ENCODE measurements at regions not wholly inside any gene's neighbourhood (a gene's known extent, or its start where the extent isn't known, plus 50 kb on each side); places are given as distances from the start of the nearest gene placed in this dataset.

- H3K36me3 ChIP-seq: no peaks in the 10 kb centered on the region
- no peak overlapping the region for H3K4me3 ChIP-seq
- WGBS, 4 donors: 80 to 88% (median 86%) methylated on average over 7 of the region's 7 CpGs
- ATAC-seq: no peak
- intact Hi-C loops (cut with DNase I): no loop called here
- no peak overlapping the region for H3K27ac ChIP-seq
- TF ChIP-seq, protein P1, sequence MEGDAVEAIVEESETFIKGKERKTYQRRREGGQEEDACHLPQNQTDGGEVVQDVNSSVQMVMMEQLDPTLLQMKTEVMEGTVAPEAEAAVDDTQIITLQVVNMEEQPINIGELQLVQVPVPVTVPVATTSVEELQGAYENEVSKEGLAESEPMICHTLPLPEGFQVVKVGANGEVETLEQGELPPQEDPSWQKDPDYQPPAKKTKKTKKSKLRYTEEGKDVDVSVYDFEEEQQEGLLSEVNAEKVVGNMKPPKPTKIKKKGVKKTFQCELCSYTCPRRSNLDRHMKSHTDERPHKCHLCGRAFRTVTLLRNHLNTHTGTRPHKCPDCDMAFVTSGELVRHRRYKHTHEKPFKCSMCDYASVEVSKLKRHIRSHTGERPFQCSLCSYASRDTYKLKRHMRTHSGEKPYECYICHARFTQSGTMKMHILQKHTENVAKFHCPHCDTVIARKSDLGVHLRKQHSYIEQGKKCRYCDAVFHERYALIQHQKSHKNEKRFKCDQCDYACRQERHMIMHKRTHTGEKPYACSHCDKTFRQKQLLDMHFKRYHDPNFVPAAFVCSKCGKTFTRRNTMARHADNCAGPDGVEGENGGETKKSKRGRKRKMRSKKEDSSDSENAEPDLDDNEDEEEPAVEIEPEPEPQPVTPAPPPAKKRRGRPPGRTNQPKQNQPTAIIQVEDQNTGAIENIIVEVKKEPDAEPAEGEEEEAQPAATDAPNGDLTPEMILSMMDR (IDR thresholded peaks at IDR 0.05): no peak
- no peak for TF ChIP-seq POLR2A (IDR thresholded peaks at IDR 0.05)
- DNase-seq: no peak
- H3K4me1 ChIP-seq: no peaks in the 10 kb centered on the region
- no peaks in the 10 kb centered on the region for H3K27me3 ChIP-seq
- no peaks in the 10 kb centered on the region for H3K9me3 ChIP-seq
These were observed 776.1 kb downstream of the AACS start for GRCh38 chr12:125841332-125841731.

DNA sequence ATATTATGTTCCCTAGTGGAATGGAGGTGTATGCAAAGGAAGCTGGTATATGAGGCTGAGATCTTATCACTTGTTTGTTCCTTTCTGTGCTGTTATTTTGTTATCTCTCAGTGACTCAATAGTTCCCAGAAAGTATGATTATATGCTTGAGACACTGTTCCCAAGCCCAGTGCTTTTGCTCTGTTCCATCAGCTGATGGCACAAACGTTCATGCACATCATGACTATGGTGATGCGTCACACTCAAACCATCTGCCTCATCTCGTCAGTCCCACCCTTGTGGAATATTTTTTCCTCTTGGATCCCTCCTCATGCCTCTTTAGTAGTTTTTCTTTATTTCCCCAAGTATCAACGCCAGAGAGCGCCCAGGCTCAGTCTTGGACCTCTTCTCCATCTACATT lies 786.9 kb downstream of the AACS start:
- ATAC-seq (no peak), DNase-seq (no peak)
- H3K4me3 ChIP-seq: no peak overlapping the region
- no peaks in the 10 kb centered on the region for H3K36me3 ChIP-seq
- TF ChIP-seq, protein P1 (IDR thresholded peaks at IDR 0.05): no peak
- TF ChIP-seq POLR2A (IDR thresholded peaks at IDR 0.05): no peak
- no peaks in the 10 kb centered on the region for H3K27me3 ChIP-seq
- H3K9me3 ChIP-seq: no peaks in the 10 kb centered on the region
- intact Hi-C loops (cut with DNase I): no loop called here
- H3K4me1 ChIP-seq: no peaks in the 10 kb centered on the region
- WGBS, 4 donors: 72 to 80% (median 76%) methylated on average over 5 of the region's 5 CpGs
- no peak overlapping the region for H3K27ac ChIP-seq

GRCh38 chr12:125852679-125853078 lies 787.4 kb downstream of the AACS start:
- H3K27me3 ChIP-seq: no peaks in the 10 kb centered on the region
- no peak for TF ChIP-seq POLR2A (IDR thresholded peaks at IDR 0.05)
- TF ChIP-seq, protein P1 (IDR thresholded peaks at IDR 0.05): no peak
- intact Hi-C loops (cut with DNase I): no loop called here
- no peaks in the 10 kb centered on the region for H3K36me3 ChIP-seq
- H3K27ac ChIP-seq: no peak overlapping the region
- no peak for DNase-seq
- WGBS, 4 donors: 80 to 91% (median 89%) methylated on average over 2 of the region's 2 CpGs
- H3K4me1 ChIP-seq: no peaks in the 10 kb centered on the region
- H3K9me3 ChIP-seq: no peaks in the 10 kb centered on the region
- H3K4me3 ChIP-seq: no peak overlapping the region
- no peak for ATAC-seq

DNA sequence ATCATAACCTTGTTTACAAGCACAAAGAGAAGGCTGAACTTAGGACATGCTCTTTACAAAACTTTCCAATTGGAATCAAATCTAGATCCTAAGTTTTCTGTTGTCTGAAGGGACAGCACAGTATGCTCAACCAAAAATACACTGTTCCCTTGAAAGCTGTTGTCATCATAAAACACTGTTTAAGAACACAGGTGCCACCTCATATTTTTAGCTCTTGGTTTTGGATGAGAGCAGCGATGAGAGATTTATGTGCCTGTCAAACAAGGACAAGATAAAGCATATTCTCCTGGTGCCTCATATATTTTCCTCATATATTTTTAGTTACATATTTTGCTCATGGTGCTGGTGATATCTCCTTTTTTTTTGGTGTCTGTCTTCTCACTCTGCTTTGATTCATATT lies 788.4 kb downstream of the AACS start:
- 49 to 63% (median 55%) methylated on average over 1 of the region's 1 CpG for WGBS, 4 donors
- no peaks in the 10 kb centered on the region for H3K9me3 ChIP-seq
- no peaks in the 10 kb centered on the region for H3K4me1 ChIP-seq
- H3K36me3 ChIP-seq: no peaks in the 10 kb centered on the region
- TF ChIP-seq, protein P1 (IDR thresholded peaks at IDR 0.05): no peak
- no peak for TF ChIP-seq POLR2A (IDR thresholded peaks at IDR 0.05)
- ATAC-seq: no peak
- no peak for DNase-seq
- no peak overlapping the region for H3K4me3 ChIP-seq
- H3K27me3 ChIP-seq: no peaks in the 10 kb centered on the region
- intact Hi-C loops (cut with DNase I): no loop called here
- H3K27ac ChIP-seq: no peak overlapping the region

Measured in heart left ventricle (tissue), 16 donors.